ENCODE measurements at regions not wholly inside any gene's neighbourhood (a gene's known extent, or its start where the extent isn't known, plus 50 kb on each side); places are given as distances from the start of the nearest gene placed in this dataset.

DNA sequence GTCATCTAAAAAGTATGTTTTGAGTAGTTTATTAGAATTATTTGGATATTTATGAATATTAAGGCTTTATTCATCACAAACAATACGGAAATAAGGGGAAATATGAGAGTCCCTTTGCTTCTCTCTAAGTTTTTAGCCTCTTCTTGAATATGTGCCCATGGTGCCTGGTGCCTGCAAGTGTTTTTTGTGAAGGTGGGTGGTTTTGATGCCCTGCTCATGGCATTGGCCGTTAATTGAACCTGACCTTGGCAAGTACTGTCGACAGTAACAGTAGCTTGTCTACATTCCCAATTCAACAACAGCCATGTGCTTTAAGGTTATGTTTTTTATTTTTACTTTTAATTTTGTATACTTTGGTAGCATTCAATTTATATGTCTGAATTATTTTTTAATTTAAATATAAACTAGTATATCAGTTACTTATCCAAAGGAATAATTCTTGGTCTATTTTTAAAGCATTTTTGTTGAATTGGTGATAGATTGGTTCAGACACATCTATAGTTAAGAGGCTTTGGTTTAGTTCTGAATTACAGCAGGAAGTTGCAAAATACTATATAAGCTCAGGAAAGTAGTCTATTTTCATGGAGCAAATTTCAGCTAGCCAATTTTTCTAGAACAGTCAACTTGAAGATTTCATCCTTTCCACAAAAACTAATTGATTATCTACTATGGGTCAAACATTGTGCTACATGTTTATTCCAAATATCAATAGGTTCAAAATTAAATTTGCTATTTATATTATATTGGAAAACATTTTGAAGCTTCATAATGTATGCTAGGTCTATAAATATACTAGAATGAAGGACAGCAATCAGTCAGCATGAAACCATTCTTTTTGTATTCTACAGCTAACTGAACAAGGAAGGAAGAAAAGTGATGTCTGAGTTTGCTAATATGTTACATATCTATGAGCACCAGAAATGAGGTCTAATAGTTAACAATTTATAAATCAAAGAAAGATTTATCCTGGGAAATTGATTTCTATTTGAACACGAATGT is 184.4 kb downstream of the MRPL39 start:
- TF ChIP-seq, protein P1, sequence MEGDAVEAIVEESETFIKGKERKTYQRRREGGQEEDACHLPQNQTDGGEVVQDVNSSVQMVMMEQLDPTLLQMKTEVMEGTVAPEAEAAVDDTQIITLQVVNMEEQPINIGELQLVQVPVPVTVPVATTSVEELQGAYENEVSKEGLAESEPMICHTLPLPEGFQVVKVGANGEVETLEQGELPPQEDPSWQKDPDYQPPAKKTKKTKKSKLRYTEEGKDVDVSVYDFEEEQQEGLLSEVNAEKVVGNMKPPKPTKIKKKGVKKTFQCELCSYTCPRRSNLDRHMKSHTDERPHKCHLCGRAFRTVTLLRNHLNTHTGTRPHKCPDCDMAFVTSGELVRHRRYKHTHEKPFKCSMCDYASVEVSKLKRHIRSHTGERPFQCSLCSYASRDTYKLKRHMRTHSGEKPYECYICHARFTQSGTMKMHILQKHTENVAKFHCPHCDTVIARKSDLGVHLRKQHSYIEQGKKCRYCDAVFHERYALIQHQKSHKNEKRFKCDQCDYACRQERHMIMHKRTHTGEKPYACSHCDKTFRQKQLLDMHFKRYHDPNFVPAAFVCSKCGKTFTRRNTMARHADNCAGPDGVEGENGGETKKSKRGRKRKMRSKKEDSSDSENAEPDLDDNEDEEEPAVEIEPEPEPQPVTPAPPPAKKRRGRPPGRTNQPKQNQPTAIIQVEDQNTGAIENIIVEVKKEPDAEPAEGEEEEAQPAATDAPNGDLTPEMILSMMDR (IDR thresholded peaks at IDR 0.05; ENCODE audit: borderline replicate concordance, extremely low read depth, low read length, poor library complexity, severe bottlenecking): no peak
- no peak for TF ChIP-seq EZH2 (IDR thresholded peaks at IDR 0.05; ENCODE audit: borderline replicate concordance, low read depth, low read length, severe bottlenecking)

Data from DND-41 (cell line).